MCF 10A (cell line): ENCODE measurements at regions not wholly inside any gene's neighbourhood (a gene's known extent, or its start where the extent isn't known, plus 50 kb on each side); places are given as distances from the start of the nearest gene placed in this dataset.
A peak's percentile ranks its signal among the peaks of the same experiment; 100 is the strongest.

Source experiments
- BruUV-seq: library from RNA; stranded (reverse); fragments of 400-500 nt; replicated peaks from 2 replicates; lab custom pipeline; 2021; lab: Mats Ljungman, UMichigan
- CTCF ChIA-PET: fragments of 300-600 bp; sonication (Branson Sonifier 250); formaldehyde crosslinking; extraction: SDS; loops from one replicate; lab custom pipeline; 2021; ENCODE audit warnings: antibody characterized with exemption, inconsistent platforms; lab: Yijun Ruan, JAX
- POLR2A ChIA-PET: fragments of 300-600, 350-650 bp; sonication (Branson Sonifier 250); formaldehyde crosslinking; extraction: SDS; loops from one replicate; lab custom pipeline; 2020; ENCODE audit warnings: antibody characterized with exemption, inconsistent platforms; lab: Yijun Ruan, JAX
- DNase-seq: peaks from one replicate; pipeline ENCODE4 v3.0.0-alpha.2; 2018; ENCODE audit not compliant: unreplicated experiment
- H3K27ac Mint-ChIP-seq: one replicate; pipeline ENCODE4 v1.8.0; 2022; ENCODE audit warnings: mild to moderate bottlenecking, low read depth, mixed read lengths; ENCODE audit not compliant: unreplicated experiment
- H3K27me3 Mint-ChIP-seq: one replicate; pipeline ENCODE4 v1.8.0; 2022; ENCODE audit warnings: mixed read lengths; ENCODE audit not compliant: insufficient read depth, unreplicated experiment
- H3K36me3 Mint-ChIP-seq: one replicate; pipeline ENCODE4 v1.8.0; 2022; ENCODE audit warnings: mild to moderate bottlenecking, moderate library complexity, mixed read lengths; ENCODE audit not compliant: insufficient read depth, unreplicated experiment
- H3K4me1 Mint-ChIP-seq: one replicate; pipeline ENCODE4 v1.8.0; 2022; ENCODE audit warnings: mixed read lengths; ENCODE audit not compliant: insufficient read depth, unreplicated experiment
- H3K4me3 Mint-ChIP-seq: one replicate; pipeline ENCODE4 v1.8.0; 2022; ENCODE audit warnings: mild to moderate bottlenecking, moderate library complexity, mixed read lengths; ENCODE audit not compliant: unreplicated experiment
- H3K9me3 Mint-ChIP-seq: one replicate; pipeline ENCODE4 v1.8.0; 2022; ENCODE audit warnings: mixed read lengths; ENCODE audit not compliant: unreplicated experiment
- intact Hi-C: fragments of 100-400 bp; cut with micrococcal nuclease; formaldehyde crosslinking; loops from 2 replicates; pipeline ENCODE4 v1.14.1; 2022
- TF ChIP-seq, protein P1 (sequence below): fragments of 200-600 bp; IDR thresholded peaks from one replicate; pipeline ENCODE4 v1.8.0; 2022; ENCODE audit warnings: antibody characterized with exemption, mild to moderate bottlenecking; ENCODE audit not compliant: unreplicated experiment

DNA sequence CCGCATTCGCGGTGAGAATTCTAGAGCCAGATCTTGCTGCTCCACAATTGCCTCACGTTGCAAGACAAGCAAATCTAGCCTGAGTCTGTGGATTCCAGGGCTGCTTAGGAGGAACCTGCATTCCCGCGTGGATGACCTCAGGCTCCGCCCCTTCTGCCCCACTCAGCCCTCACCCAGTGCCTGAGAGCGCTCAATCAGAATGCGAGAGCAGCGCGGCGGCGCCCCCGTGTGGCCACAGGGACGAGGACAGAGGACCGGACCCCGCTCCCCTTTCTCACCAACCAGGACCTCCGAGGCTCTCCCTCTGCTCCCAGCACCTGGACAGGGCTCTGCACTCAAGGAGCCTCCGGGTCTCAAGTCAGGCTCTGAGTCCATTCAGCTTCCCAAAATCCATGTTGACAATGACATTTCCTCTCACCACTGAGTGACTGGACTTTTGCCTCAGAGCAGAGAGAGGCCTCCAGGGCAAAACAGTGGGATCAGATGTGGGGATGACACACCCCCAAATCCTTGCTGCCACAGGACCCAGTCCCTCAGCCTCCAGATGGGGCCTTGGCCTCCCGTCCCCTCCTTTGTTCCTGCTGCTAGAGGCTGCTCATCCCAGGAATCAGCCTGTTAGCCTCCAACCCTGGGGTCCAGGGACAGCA, 52.0 kb downstream of the RPP21 start:
- TF ChIP-seq, protein P1, sequence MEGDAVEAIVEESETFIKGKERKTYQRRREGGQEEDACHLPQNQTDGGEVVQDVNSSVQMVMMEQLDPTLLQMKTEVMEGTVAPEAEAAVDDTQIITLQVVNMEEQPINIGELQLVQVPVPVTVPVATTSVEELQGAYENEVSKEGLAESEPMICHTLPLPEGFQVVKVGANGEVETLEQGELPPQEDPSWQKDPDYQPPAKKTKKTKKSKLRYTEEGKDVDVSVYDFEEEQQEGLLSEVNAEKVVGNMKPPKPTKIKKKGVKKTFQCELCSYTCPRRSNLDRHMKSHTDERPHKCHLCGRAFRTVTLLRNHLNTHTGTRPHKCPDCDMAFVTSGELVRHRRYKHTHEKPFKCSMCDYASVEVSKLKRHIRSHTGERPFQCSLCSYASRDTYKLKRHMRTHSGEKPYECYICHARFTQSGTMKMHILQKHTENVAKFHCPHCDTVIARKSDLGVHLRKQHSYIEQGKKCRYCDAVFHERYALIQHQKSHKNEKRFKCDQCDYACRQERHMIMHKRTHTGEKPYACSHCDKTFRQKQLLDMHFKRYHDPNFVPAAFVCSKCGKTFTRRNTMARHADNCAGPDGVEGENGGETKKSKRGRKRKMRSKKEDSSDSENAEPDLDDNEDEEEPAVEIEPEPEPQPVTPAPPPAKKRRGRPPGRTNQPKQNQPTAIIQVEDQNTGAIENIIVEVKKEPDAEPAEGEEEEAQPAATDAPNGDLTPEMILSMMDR: peak; percentile 61
- H3K27ac Mint-ChIP-seq: no peak overlapping the region
- no TSS peak for BruUV-seq
- ChIA-PET CTCF (interaction anchor here (0.5 to 1.2 kb wide), 7 partner anchors 12 to 162 kb away, joined by 3 read pairs; no protein-coding TSS in a partner anchor), POLR2A (no interaction called here)
- no peak overlapping the region for H3K4me3 Mint-ChIP-seq
- no peaks in the 10 kb centered on the region for H3K9me3 Mint-ChIP-seq
- peaks cover 34% of the 10 kb centered on the region for H3K27me3 Mint-ChIP-seq
- intact Hi-C loops: loop anchor here (1.0 to 5.0 kb wide), 2 partner anchors 40 to 178 kb away; no protein-coding TSS in a partner anchor
- H3K4me1 Mint-ChIP-seq: no peaks in the 10 kb centered on the region
- no peaks in the 10 kb centered on the region for H3K36me3 Mint-ChIP-seq
- peak; percentile 74 for DNase-seq

- TF ChIP-seq, protein P1: no peak
- Mint-ChIP-seq H3K4me1 (no peaks in the 10 kb centered on the region), H3K9me3 (no peaks in the 10 kb centered on the region), H3K36me3 (no peaks in the 10 kb centered on the region), H3K4me3 (no peak overlapping the region), H3K27me3 (peaks cover 34% of the 10 kb centered on the region), H3K27ac (no peak overlapping the region)
- no TSS peak for BruUV-seq
- ChIA-PET POLR2A (no interaction called here), CTCF (interaction anchor here (0.6 to 1.2 kb wide), 6 partner anchors 14 to 179 kb away, joined by 3 read pairs; no protein-coding TSS in a partner anchor)
- DNase-seq: no peak
- intact Hi-C loops: loop anchor here (1.0 to 5.0 kb wide), 2 partner anchors 40 to 178 kb away; no protein-coding TSS in a partner anchor
These were observed 52.7 kb downstream of the RPP21 start for GRCh38 chr6:30397697-30398096.

DNA sequence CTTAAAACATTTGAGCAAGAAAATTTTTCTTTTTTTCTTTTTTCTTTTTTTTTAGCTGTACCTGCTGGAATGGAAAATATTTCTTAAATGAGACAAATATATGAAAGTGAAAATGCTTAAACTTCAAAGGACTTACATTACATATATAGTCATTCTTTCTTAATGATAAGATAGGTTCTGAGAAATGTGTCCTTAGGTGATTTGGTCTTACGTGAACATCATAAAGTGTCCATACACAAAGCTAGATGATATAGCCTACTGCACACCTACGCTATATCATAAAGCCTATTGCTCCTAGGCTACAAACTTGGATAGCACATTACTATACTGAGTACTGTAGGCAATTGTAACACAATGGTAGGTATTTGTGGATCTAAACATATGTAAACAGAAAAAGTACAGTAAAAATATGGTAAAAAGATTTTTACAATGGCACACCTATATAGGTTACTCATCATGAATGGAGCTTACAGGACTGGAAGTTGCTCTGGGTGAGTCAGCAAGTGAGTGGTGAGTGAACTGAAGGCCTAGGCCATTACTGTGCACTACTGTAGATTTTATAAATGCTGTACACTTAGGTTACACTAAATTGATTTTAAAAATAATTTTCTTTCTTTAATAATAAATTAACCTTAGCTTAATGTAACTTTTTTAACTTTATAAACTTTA, 54.6 kb downstream of the RPP21 start:
- H3K9me3 Mint-ChIP-seq: no peaks in the 10 kb centered on the region
- no peaks in the 10 kb centered on the region for H3K36me3 Mint-ChIP-seq
- no TSS peak for BruUV-seq
- H3K27me3 Mint-ChIP-seq: peaks cover 28% of the 10 kb centered on the region
- H3K27ac Mint-ChIP-seq: no peak overlapping the region
- no peak overlapping the region for H3K4me3 Mint-ChIP-seq
- intact Hi-C loops: loop anchor here (5.0 kb wide), 1 partner anchor 42 kb away; no protein-coding TSS in a partner anchor
- no peaks in the 10 kb centered on the region for H3K4me1 Mint-ChIP-seq
- CTCF ChIA-PET: interaction anchor here (0.7 to 1.7 kb wide), 2 partner anchors 180 to 297 kb away, joined by 3 to 6 read pairs; no protein-coding TSS in a partner anchor
- TF ChIP-seq, protein P1: no peak
- POLR2A ChIA-PET: interaction anchor here (0.7 to 1.2 kb wide), 3 partner anchors 71 to 186 kb away, joined by 5 to 9 read pairs (median 5); partner anchors contain the start of genes TRIM26 and TRIM39
- DNase-seq: peak; percentile 37

- intact Hi-C loops: no loop called here
- no peak overlapping the region for H3K27ac Mint-ChIP-seq
- DNase-seq: no peak
- peaks cover 66% of the 10 kb centered on the region for H3K27me3 Mint-ChIP-seq
- ChIA-PET CTCF (interaction anchor here (0.8 to 1.6 kb wide), 3 partner anchors 47 to 167 kb away, joined by 3 to 4 read pairs (median 3); no protein-coding TSS in a partner anchor), POLR2A (interaction anchor here (0.6 kb wide), 1 partner anchor 13 kb away, joined by 4 read pairs; no protein-coding TSS in a partner anchor)
- BruUV-seq: no TSS peak
- peaks cover 19% of the 10 kb centered on the region for H3K9me3 Mint-ChIP-seq
- H3K4me1 Mint-ChIP-seq: no peaks in the 10 kb centered on the region
- no peak overlapping the region for H3K4me3 Mint-ChIP-seq
- H3K36me3 Mint-ChIP-seq: no peaks in the 10 kb centered on the region
- TF ChIP-seq, protein P1: no peak
These were observed 61.0 kb downstream of the RPP21 start for GRCh38 chr6:30405934-30406333.
